NCI-H1092 treated with DMSO at 0.1 percent for 48 hours (cell line): ENCODE measurements at regions not wholly inside any gene's neighbourhood (a gene's known extent, or its start where the extent isn't known, plus 50 kb on each side); places are given as distances from the start of the nearest gene placed in this dataset.

Source experiments
- DNase-seq: peaks from one replicate; lab custom pipeline; 2025; lab: John Stamatoyannopoulos, UW

GRCh38 chr13:106883976-106884375 is 316.0 kb upstream of the ARGLU1 start:
- no peak for DNase-seq

DNA sequence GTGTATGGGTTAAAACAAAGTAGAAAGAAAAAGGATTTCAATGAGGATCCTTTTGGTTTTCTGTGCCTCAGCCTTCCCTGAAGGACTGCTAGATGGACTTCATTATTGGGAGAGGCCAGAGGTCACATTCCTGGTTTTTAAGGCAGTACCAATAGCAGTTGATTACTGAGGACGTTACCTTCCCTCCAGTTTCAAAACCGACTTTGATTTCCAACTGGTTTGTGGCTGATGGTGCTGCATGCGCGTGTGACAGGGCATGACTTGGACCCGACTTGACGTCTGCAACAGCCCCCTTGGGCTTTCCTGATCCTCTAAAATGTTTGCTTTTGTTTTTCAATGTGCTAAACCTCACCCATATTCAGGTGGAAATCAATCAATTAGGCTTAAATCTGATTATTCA is 314.3 kb upstream of the ARGLU1 start:
- DNase-seq, result no peak

GRCh38 chr13:106879806-106880205 is 311.9 kb upstream of the ARGLU1 start:
- no peak for DNase-seq

DNA sequence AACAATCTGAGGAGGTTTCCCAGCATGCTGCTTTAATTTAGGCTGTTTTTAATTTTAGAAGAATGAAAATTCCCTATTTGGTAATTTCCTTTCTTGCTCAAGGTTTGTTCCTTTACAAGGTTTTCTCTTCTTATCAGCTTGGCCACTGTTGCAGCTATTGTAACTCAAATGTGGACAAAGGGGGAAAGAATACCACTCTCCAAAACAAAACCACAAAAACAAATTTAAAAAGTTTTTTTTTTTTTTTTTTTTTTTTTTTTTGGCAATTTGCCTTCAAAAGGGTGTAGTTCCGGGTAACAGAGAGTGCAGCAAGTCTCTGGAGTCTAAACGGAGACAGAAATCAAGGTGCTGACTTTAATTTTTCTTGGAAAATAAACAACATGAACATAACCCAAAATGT is 306.4 kb upstream of the ARGLU1 start:
- DNase-seq, result no peak

DNA sequence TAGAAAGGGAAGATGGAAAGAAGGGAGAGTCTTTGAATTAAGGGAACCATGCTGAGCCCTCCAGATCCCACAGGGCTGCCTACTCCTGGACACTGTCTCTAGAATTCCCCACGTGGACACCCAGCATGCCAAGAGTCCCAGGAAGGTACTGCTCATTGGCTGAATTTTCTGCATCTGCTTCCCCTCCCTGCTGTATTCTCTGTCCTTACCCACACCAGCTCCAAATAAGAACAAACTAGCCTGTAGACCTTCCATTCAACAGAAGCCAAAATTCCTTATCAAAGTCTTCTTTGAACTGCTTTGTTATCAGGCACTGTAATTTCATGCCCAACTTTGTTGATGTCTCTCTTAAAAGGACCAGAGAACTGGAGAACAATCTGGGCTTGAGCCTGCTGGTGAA is 305.9 kb upstream of the ARGLU1 start:
- DNase-seq, result no peak

DNA sequence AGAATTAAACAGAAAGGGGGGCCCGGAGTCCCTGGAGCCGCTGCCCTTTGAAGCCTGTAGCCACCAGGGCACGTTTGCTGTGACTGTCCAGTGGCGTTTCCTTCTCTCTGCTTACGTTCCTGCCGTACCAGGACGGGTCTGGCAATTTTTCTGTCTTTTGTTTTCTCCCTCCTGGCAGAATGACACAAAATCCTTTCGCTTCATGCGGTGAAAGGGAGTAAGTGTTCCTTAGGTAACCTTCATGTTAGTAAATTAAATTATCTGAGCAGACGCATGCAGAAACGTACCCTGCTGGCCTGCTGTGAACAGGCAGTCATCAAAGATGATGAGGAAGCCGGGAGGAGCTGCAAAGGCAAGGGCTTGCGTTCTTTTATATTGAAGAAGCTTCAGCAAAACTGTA is 299.3 kb upstream of the ARGLU1 start:
- no peak for DNase-seq

GRCh38 chr13:106865716-106866440 is 297.9 kb upstream of the ARGLU1 start:
- DNase-seq, result no peak

GRCh38 chr13:106859533-106859904 is 291.6 kb upstream of the ARGLU1 start:
- DNase-seq, result no peak

GRCh38 chr13:106858903-106859532 is 291.1 kb upstream of the ARGLU1 start:
- DNase-seq, result no peak

GRCh38 chr13:106852436-106852835 is 284.5 kb upstream of the ARGLU1 start:
- DNase-seq, result no peak

GRCh38 chr13:106850973-106851650 is 283.2 kb upstream of the ARGLU1 start:
- DNase-seq, result no peak

- no peak for DNase-seq
Observed at GRCh38 chr13:106846571-106847448, 278.9 kb upstream of the ARGLU1 start.

DNA sequence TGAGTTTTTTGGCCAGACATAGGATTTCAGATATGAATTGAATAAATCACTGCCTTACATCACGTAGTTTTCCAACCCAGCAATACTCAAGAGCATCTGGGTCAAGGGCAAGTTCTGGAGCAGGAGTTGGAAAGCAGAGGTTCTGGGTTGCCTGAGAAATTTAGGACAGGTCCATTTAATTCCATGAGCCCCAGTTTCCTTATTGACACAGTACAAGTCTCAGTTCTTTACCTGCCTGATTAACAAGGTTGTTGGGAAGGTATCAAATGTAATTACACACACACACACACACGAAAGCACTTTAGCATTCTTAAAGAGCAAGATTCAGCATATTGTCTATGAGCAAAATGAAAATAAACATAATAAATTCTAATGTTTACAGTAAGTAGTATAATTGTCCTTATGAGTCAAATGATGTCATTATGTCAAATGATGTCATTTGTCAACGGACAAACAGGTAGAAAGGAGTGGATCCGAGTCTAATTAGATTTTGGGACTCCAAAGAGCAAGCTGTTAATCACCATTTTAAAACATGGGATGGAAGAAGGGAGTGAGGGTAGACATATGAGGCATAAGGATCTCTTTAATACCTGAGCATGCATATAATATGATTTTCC is 268.4 kb upstream of the ARGLU1 start:
- no peak for DNase-seq

GRCh38 chr13:106835477-106835876 is 267.5 kb upstream of the ARGLU1 start:
- DNase-seq, result no peak

DNA sequence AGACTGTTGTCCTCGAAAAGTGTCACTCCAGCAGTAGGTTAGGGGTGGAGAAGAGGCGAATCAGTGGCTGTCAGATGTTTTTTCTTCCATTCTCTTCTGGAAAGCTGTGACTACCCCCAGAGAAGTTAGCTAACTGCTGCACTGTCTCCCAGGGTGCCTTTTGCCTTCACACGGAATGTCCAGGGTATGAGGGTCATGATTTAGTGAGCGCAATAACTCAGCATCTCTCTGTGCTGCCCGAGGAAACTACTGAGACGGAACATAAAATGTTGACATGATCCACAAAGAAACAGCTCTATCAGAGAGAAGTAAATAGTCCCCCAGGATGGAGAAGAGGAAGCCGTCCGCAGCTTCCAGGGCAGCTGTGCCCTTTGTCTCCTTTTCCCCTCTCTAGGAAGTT is 254.0 kb upstream of the ARGLU1 start:
- no peak for DNase-seq

GRCh38 chr13:106819413-106820180 is 251.7 kb upstream of the ARGLU1 start:
- DNase-seq, result no peak

DNA sequence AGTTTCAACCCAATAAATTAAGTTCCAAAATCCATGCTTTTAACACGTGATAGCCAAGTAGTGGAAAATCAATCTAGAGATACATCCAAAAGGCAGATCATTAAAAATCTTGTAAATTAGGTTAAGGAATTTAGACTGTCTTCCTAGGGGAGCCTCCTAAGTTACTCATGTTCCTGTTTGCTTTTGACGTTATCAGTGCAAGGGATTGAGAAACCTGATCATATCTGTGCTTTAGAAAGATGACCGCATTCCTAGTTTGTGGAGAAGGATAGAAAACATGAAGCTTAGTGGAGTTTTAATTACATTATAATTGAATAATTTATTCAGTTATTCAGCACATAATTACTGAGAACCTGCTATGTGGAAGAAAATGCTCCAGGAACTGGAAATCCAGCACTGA is 251.0 kb upstream of the ARGLU1 start:
- DNase-seq, result no peak

DNA sequence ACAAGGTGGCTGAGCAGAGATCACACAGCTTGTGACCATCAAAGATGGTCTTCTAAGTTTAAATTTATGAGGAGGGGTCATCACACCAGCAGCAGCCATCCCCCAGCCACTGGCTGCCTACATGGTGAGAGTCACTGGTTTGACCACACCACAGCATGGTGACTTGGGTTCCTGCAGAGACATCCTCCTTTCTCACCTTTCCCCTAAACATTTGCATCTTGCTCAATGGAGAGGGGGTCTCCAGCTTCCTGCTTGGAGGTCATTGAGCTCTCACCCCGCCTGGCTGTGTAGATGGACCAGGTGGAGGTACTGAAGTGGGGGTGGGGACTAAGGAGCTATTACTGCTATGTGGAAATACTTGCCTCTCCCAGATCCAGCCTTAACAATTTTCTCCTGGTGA is 247.6 kb upstream of the ARGLU1 start:
- no peak for DNase-seq

DNA sequence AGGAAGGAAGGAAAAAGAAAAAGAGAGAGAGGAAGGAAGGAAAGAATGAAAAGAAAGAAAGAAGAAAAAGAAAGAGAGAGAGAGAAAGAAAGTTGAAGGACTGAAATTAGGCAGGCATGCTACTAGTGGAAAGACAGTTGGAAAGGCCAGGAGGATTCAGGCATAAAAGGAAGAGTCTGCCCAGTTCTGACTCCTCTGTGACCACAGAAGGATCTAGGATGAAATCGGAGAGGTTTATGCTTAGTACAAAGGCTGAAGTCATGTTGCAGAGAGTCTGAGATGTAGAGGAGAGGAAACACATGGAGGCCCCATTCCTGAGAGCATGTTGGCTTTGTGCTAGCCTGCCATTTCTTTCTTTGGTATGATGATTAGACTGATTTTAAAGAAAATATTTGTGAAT is 246.5 kb upstream of the ARGLU1 start:
- no peak for DNase-seq

GRCh38 chr13:106810069-106810468 is 242.1 kb upstream of the ARGLU1 start:
- DNase-seq, result no peak

DNA sequence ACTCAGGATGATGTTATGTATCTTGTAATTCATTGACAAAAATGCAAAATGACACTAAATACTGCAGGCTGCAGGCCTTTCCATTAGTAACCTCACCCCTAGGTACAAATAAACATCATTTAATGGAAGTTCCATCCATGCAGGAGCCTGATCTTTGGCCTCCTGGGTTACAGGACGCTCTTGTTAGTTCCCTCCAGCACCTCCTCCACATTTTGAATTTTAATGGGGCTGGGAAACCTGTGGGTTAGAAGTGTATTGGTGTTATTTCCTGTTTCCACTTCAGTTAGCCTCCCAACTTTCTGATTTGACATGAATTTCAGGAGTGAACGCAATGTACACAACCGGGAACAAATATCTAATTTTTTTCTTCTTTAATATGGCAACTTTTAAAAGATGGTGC is 237.1 kb upstream of the ARGLU1 start:
- no peak for DNase-seq
